ENCODE measurements at regions not wholly inside any gene's neighbourhood (a gene's known extent, or its start where the extent isn't known, plus 50 kb on each side); places are given as distances from the start of the nearest gene placed in this dataset.

- Histone ChIP-seq H3K36me3 (no peaks in the 10 kb centered on the region), H3K4me1 (no peaks in the 10 kb centered on the region), H3K9me3 (no peaks in the 10 kb centered on the region), H3K27ac (no peak overlapping the region), H3K27me3 (no peaks in the 10 kb centered on the region), H3K4me3 (no peak overlapping the region)
- TF ChIP-seq CTCF (IDR thresholded peaks at IDR 0.05) = no peak
- TF ChIP-seq POLR2A (IDR thresholded peaks at IDR 0.05) = no peak
- no peak for DNase-seq
- intact Hi-C loops (cut with DNase I; ENCODE audit: low total_unique reads) = no loop called here
Measured at GRCh38 chr5:40317023-40317422, 362.7 kb upstream of the PTGER4 start.

- H3K4me3 ChIP-seq = no peak overlapping the region
Measured at GRCh38 chr5:40315126-40315525, 364.6 kb upstream of the PTGER4 start.

GRCh38 chr5:40314275-40314674 is 365.4 kb upstream of the PTGER4 start:
- no peaks in the 10 kb centered on the region for H3K4me1 ChIP-seq
- DNase-seq = no peak
- no peak overlapping the region for H3K4me3 ChIP-seq
- H3K36me3 ChIP-seq = no peaks in the 10 kb centered on the region
- H3K27ac ChIP-seq = no peak overlapping the region
- TF ChIP-seq POLR2A (IDR thresholded peaks at IDR 0.05) (no peak), CTCF (IDR thresholded peaks at IDR 0.05) (no peak)
- intact Hi-C loops (cut with DNase I; ENCODE audit: low total_unique reads) = no loop called here
- no peaks in the 10 kb centered on the region for H3K27me3 ChIP-seq
- no peaks in the 10 kb centered on the region for H3K9me3 ChIP-seq

More at GRCh38 chr5:40315126-40315525, 364.6 kb upstream of the PTGER4 start:
- no peaks in the 10 kb centered on the region for H3K36me3 ChIP-seq
- intact Hi-C loops (cut with DNase I; ENCODE audit: low total_unique reads) = no loop called here
- no peaks in the 10 kb centered on the region for H3K27me3 ChIP-seq
- DNase-seq = no peak
- H3K4me1 ChIP-seq = no peaks in the 10 kb centered on the region
- no peaks in the 10 kb centered on the region for H3K9me3 ChIP-seq
- TF ChIP-seq CTCF (IDR thresholded peaks at IDR 0.05) = no peak
- no peak for TF ChIP-seq POLR2A (IDR thresholded peaks at IDR 0.05)
- no peak overlapping the region for H3K27ac ChIP-seq

GRCh38 chr5:40312205-40312604 is 367.5 kb upstream of the PTGER4 start:
- TF ChIP-seq POLR2A (IDR thresholded peaks at IDR 0.05) (no peak), CTCF (IDR thresholded peaks at IDR 0.05) (no peak)
- Histone ChIP-seq H3K4me3 (no peak overlapping the region), H3K4me1 (no peaks in the 10 kb centered on the region), H3K27ac (no peak overlapping the region), H3K27me3 (no peaks in the 10 kb centered on the region), H3K9me3 (no peaks in the 10 kb centered on the region), H3K36me3 (no peaks in the 10 kb centered on the region)
- intact Hi-C loops (cut with DNase I; ENCODE audit: low total_unique reads) = no loop called here
- no peak for DNase-seq

- intact Hi-C loops (cut with DNase I; ENCODE audit: low total_unique reads) = no loop called here
- TF ChIP-seq CTCF (IDR thresholded peaks at IDR 0.05) (no peak), POLR2A (IDR thresholded peaks at IDR 0.05) (no peak)
- H3K27ac ChIP-seq = no peak overlapping the region
- H3K4me1 ChIP-seq = no peaks in the 10 kb centered on the region
- DNase-seq = no peak
- H3K4me3 ChIP-seq = no peak overlapping the region
- no peaks in the 10 kb centered on the region for H3K9me3 ChIP-seq
- H3K27me3 ChIP-seq = no peaks in the 10 kb centered on the region
- no peaks in the 10 kb centered on the region for H3K36me3 ChIP-seq
Measured at GRCh38 chr5:40309851-40310250, 369.9 kb upstream of the PTGER4 start.

Data from uterus (tissue), 3 donors.